SK-N-MC (cell line): ENCODE measurements at regions not wholly inside any gene's neighbourhood (a gene's known extent, or its start where the extent isn't known, plus 50 kb on each side); places are given as distances from the start of the nearest gene placed in this dataset.

ENCODE experiments used
- DNase-seq: peaks from one replicate; pipeline ENCODE4 v3.0.0-alpha.2; 2011; ENCODE audit warnings: low read depth, low spot score
- H3K27ac ChIP-seq: fragments of 200-600 bp; sonication (generic); 2 replicates; pipeline ENCODE4 v1.5.1; 2016; ENCODE audit warnings: mixed run types
- H3K36me3 ChIP-seq: fragments of 200-600 bp; sonication (generic); 2 replicates; pipeline ENCODE4 v1.6.1; 2017; ENCODE audit warnings: antibody characterized with exemption, low read length, mixed read lengths; ENCODE audit not compliant: insufficient read depth
- H3K4me3 ChIP-seq: fragments of 200-600 bp; sonication (generic); 2 replicates; pipeline ENCODE4 v1.5.1; 2016
- H3K9ac ChIP-seq: fragments of 200-600 bp; sonication (generic); 2 replicates; pipeline ENCODE4 v1.8.0; 2017; ENCODE audit warnings: mixed run types, mixed read lengths; ENCODE audit not compliant: insufficient read length
- H3K9me3 ChIP-seq: fragments of 200-600 bp; sonication (generic); 2 replicates; pipeline ENCODE4 v1.6.1; 2017; ENCODE audit warnings: low read depth, mild to moderate bottlenecking, antibody characterized with exemption, low read length, moderate library complexity, mixed read lengths
- EZH2 ChIP-seq: fragments of 200-600 bp; sonication (generic); IDR thresholded peaks from one replicate; pipeline ENCODE4 v1.6.1; 2017; ENCODE audit warnings: antibody characterized with exemption
- FOXP2 ChIP-seq: optimal IDR thresholded peaks from 2 replicates; pipeline ENCODE3; 2011; ENCODE audit warnings: mild to moderate bottlenecking, moderate library complexity; ENCODE audit not compliant: insufficient read depth; ENCODE audit errors: extremely low read length, control extremely low read depth
- POLR2AphosphoS5 ChIP-seq: IDR thresholded peaks from 2 replicates; pipeline ENCODE4 v1.6.1; 2012; ENCODE audit warnings: mild to moderate bottlenecking, low read depth, low read length, borderline replicate concordance

- DNase-seq, result no peak
- H3K4me3 ChIP-seq, result no peak overlapping the region
- H3K27ac ChIP-seq, result no peak overlapping the region
- H3K9ac ChIP-seq, result no peak overlapping the region
- H3K9me3 ChIP-seq, result no peaks in the 10 kb centered on the region
- TF ChIP-seq EZH2, result no peak
- TF ChIP-seq FOXP2, result no peak
- TF ChIP-seq POLR2AphosphoS5, result no peak
- H3K36me3 ChIP-seq, result no peaks in the 10 kb centered on the region
These were observed 160.1 kb upstream of the PMEPA1 start for GRCh38 chr20:57869951-57870315.

- Histone ChIP-seq H3K9me3 (no peaks in the 10 kb centered on the region), H3K9ac (no peak overlapping the region), H3K4me3 (no peak overlapping the region), H3K36me3 (no peaks in the 10 kb centered on the region), H3K27ac (no peak overlapping the region)
- TF ChIP-seq EZH2, result no peak
- no peak for TF ChIP-seq POLR2AphosphoS5
- no peak for TF ChIP-seq FOXP2
- no peak for DNase-seq
These were observed 159.6 kb upstream of the PMEPA1 start for GRCh38 chr20:57869291-57869950.

DNA sequence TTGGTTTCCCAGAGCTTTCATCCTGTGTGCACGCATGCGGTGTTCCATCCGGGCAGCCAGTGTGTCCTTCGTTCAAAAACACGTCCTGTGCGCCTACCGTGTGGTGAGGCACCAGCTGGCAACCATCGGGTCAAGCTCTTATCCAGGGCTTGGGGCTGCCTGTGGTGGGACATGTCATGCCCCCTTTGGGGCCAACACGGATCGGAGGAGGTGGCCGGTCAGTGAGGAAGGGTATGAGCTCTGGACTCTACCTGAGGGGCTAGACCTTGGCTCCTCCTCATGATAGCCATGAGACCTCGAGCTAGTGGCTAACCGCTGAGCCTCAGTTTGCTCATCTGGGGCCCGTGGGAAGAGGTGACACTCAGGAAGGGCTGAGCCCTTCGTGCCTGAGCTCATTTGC, 158.5 kb upstream of the PMEPA1 start:
- Histone ChIP-seq H3K27ac (no peak overlapping the region), H3K4me3 (no peak overlapping the region), H3K9ac (no peak overlapping the region), H3K9me3 (no peaks in the 10 kb centered on the region), H3K36me3 (no peaks in the 10 kb centered on the region)
- no peak for DNase-seq
- no peak for TF ChIP-seq FOXP2
- TF ChIP-seq EZH2, result no peak
- no peak for TF ChIP-seq POLR2AphosphoS5

- Histone ChIP-seq H3K9me3 (no peaks in the 10 kb centered on the region), H3K4me3 (no peak overlapping the region), H3K27ac (no peak overlapping the region), H3K36me3 (no peaks in the 10 kb centered on the region), H3K9ac (no peak overlapping the region)
- TF ChIP-seq FOXP2 (no peak), POLR2AphosphoS5 (no peak), EZH2 (no peak)
- DNase-seq, result no peak
These were observed 158.0 kb upstream of the PMEPA1 start for GRCh38 chr20:57867807-57868206.

DNA sequence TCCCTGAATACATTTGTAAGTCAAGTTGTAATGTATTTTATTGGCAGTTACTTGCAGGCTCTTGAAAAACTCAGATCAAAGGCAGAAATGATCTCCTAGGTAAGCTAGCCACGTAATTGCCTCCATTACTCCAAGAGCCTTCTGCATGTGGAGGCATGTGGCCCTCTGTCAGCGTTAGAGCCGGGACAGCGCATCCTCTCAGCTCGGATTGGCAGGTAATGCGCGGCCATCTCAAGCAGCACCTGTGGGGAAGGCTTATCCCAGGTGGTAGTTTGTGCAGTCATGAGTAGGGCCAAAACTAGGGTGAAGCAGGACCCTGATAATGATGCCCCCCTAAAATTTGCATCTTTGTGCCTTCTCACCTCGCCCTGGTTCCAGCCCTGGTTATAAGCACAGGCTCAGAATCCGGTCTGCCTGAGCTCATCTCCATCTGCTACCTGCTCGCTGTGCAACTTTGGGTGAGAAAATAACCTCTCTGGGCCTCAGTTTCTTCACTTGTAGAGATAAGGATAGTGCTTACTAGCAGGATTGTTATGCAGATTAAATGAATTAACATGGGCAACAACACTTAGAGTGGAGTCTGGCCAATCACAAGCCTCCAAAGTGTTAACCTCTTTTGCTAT, 157.5 kb upstream of the PMEPA1 start:
- TF ChIP-seq POLR2AphosphoS5, result no peak
- no peak for TF ChIP-seq EZH2
- no peak for TF ChIP-seq FOXP2
- no peak for DNase-seq
- H3K36me3 ChIP-seq, result no peaks in the 10 kb centered on the region
- no peak overlapping the region for H3K9ac ChIP-seq
- no peak overlapping the region for H3K4me3 ChIP-seq
- no peaks in the 10 kb centered on the region for H3K9me3 ChIP-seq
- no peak overlapping the region for H3K27ac ChIP-seq

GRCh38 chr20:57866250-57867106, 156.7 kb upstream of the PMEPA1 start:
- Histone ChIP-seq H3K27ac (no peak overlapping the region), H3K9ac (no peak overlapping the region), H3K36me3 (no peaks in the 10 kb centered on the region), H3K9me3 (no peaks in the 10 kb centered on the region), H3K4me3 (no peak overlapping the region)
- TF ChIP-seq EZH2 (no peak), POLR2AphosphoS5 (no peak), FOXP2 (no peak)
- DNase-seq, result no peak

DNA sequence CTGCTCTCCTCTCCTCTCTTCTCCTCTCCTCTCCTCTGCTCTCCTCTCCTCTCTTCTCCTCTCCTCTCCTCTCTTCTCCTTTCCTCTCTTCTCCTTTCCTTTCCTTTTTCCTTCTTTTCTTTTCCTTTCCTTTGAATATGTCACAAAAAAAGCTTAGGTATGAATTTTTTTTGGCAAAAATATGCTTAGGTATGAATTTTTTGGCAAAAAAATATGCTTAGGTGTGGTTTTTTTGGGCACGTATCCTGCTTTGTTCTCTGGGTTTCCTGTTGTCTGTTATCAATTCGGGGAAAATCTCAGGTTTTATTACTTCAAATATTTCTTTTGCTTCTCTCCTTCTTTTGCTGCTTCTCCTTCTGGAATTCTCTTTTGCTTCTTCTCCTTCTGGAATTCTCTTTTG, 155.5 kb upstream of the PMEPA1 start:
- Histone ChIP-seq H3K9me3 (no peaks in the 10 kb centered on the region), H3K36me3 (no peaks in the 10 kb centered on the region), H3K9ac (no peak overlapping the region), H3K27ac (no peak overlapping the region), H3K4me3 (no peak overlapping the region)
- TF ChIP-seq FOXP2 (no peak), EZH2 (no peak), POLR2AphosphoS5 (no peak)
- DNase-seq, result no peak

GRCh38 chr20:57860576-57860975, 150.8 kb upstream of the PMEPA1 start:
- Histone ChIP-seq H3K9ac (no peak overlapping the region), H3K36me3 (no peaks in the 10 kb centered on the region), H3K27ac (no peak overlapping the region), H3K4me3 (no peak overlapping the region), H3K9me3 (no peaks in the 10 kb centered on the region)
- TF ChIP-seq POLR2AphosphoS5 (no peak), FOXP2 (no peak), EZH2 (no peak)
- DNase-seq, result no peak
